Stimulated activated naive CD4-positive, alpha-beta T cell treated with Interleukin-2 at 50 U/mL for 16 hours (primary cell): ENCODE measurements at regions not wholly inside any gene's neighbourhood (a gene's known extent, or its start where the extent isn't known, plus 50 kb on each side); places are given as distances from the start of the nearest gene placed in this dataset.

Experiments used
- DNase-seq: peaks from one replicate; lab custom pipeline; 2025; lab: John Stamatoyannopoulos, UW

DNA sequence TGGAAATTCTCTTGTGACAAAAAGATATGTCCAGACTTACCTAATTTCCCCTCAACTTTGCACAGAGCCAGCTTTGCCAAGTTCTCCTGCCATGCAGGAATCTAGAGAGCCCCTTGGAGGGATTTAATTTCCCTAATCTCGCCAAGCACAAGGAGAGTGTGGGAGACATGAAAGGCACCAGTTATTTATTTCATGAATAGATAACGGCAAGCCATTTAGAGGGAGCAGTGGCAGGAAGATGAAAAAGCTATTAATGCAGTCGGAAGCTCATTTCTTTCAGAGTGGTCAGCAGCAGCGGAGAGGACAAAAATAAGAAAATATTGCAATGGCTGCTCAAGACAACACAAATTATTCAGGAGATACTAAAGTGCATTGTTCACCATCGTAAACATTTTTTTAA lies 150.9 kb upstream of the WSCD2 start:
- DNase-seq, result no peak

DNA sequence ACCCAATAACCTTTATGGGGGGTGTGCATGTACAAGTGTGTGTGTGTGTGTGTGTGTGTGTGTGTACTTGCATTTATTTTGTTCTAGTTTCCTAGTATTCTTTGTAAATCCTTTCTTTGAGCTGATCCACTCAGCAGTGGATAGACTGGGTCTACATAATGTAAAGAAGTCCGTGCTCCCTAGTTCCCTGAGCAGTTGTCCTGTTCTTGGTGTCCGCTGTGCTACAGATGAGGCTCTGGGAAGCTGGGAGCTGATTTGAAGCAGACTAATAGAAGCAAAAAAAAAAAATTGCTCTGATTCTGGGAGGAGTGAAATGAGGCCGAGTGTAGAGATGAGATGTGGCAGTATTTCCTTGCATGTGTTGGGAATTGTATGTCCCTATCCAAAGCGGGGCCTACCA lies 150.4 kb upstream of the WSCD2 start:
- no peak for DNase-seq

GRCh38 chr12:107983756-107984472 lies 145.2 kb upstream of the WSCD2 start:
- no peak for DNase-seq

GRCh38 chr12:107984973-107985372 lies 144.1 kb upstream of the WSCD2 start:
- no peak for DNase-seq

DNA sequence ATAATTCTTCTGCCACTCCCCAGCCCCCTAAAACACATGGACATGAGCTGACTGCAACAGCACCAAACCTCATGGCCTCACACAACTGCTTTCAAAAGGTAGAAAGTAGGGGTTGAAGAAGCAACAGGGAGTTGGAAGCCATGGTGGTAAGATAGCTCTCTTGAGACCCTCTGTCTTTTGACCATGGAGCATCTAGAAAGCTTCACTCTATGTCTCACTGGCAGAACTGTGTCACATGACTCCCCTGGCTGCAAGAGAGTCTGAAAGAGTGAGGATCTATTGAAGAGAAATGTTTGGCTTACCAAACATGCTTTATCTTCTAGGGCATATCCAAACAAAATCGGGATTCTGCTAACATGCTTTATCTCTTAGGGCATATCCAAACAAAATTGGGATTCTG lies 142.9 kb upstream of the WSCD2 start:
- DNase-seq, result no peak

- peak; percentile 1 for DNase-seq
These were observed 138.8 kb upstream of the WSCD2 start for GRCh38 chr12:107990325-107990724.

- no peak for DNase-seq
These were observed 137.1 kb upstream of the WSCD2 start for GRCh38 chr12:107992029-107992428.

GRCh38 chr12:107992870-107993451 lies 136.1 kb upstream of the WSCD2 start:
- no peak for DNase-seq

DNA sequence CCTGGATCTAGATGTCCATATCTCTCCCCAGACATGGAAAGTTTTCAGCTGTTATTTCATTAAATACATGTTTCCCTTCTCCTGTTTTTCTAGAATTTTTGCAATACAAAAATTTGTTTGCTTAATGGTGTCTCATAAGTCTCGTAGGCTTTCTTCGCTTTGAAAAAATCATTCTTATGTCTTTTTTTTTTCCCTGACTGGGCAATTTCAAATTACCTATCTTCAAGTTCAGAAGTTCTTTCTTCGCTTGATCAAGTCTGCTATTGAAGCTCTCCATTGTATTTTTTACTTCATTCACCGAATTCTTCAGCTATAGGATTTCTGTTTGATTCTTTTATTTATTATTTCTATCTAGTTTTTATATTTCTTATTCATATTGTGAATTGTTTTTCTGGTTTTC lies 130.2 kb upstream of the WSCD2 start:
- DNase-seq, result no peak

DNA sequence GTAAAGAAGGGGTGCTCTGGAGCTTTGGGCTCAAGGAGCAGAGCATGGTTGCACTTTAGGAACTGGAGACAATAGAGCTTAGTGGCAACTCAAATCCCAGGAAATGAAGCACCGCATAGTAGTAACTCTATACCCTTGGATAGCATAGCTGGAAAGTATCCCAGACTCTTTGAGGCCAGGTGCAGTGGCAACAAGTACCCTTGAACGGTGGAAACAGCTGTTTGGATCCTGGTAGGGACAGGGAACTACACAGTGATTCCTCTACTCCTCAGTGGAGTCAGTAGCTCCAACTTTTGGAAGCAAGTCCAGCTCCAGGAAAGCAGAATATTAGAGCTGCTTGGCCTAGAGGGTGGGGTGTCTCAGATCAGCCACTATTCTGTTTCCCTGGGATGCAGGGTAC lies 129.0 kb upstream of the WSCD2 start:
- no peak for DNase-seq

GRCh38 chr12:108004319-108004718 lies 124.8 kb upstream of the WSCD2 start:
- no peak for DNase-seq

DNA sequence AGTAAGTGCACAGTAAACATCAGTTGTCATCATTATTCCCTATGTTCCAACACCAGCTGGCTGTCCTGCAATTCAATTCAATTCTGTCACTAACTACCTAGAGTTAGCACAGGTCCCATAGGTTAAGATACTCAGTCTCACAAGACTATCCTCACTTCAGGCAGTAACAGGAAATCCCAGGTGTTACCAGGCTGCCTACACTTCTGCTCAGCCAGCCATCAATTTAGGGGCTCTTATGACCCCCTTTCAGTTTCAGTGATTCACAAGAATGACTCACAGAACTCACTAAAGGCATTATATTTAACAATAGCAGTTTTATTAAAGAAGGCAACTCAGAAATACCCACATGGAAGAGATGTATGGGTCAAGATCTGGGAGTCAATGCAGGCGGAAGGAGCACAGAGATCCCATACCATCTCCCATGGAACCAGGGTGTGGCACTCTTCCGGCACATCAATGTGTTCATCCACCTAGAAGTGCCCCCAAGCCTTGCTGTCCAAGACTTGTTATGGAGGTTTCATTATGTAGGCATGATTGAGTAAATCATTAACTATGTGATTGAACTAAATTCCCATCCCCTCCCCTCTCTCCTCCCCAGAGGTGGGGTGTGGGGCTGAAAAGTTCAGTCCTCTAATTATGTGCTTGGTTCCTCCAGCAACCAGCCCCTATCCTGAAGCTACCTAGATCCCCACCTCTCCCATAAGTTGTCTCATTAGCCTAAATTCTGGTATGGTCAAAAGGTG lies 120.8 kb upstream of the WSCD2 start:
- no peak for DNase-seq

DNA sequence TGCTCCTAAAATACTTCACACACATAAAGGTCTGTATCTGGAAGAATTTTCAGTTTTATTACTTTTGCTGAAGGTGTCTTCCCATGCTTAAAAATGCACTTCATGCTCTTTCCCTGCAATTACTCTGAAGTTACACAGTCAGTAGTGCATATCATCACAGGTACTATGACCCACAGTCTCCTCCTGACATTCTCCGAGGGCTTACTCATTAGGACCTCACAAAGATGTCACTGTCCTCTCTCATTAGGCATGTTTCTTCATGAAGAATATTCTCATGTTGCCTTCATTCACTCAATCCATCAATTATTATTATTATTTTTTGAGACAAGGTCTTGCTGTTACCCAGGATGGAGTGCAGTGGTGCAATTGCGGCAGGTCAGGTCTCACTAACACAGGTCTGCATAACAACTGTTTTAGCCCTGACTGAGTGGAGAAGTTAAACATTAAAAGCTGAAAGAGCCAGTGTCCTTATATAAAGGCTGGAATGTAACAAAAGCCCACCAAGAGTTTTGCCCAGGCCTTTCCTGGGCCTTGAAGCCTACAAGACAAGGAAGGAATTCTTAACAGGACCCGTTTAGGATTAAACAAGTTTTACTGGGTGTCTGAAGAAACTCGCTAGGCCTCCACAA lies 119.5 kb upstream of the WSCD2 start:
- no peak for DNase-seq

- no peak for DNase-seq
These were observed 113.0 kb upstream of the WSCD2 start for GRCh38 chr12:108016022-108016564.

- DNase-seq, result no peak
These were observed 111.5 kb upstream of the WSCD2 start for GRCh38 chr12:108017472-108018057.

- DNase-seq, result no peak
These were observed 109.2 kb upstream of the WSCD2 start for GRCh38 chr12:108019862-108020261.

- no peak for DNase-seq
These were observed 107.9 kb upstream of the WSCD2 start for GRCh38 chr12:108021141-108021540.

GRCh38 chr12:108021949-108022522 lies 107.1 kb upstream of the WSCD2 start:
- no peak for DNase-seq

- no peak for DNase-seq
These were observed 99.8 kb upstream of the WSCD2 start for GRCh38 chr12:108029051-108029835.

DNA sequence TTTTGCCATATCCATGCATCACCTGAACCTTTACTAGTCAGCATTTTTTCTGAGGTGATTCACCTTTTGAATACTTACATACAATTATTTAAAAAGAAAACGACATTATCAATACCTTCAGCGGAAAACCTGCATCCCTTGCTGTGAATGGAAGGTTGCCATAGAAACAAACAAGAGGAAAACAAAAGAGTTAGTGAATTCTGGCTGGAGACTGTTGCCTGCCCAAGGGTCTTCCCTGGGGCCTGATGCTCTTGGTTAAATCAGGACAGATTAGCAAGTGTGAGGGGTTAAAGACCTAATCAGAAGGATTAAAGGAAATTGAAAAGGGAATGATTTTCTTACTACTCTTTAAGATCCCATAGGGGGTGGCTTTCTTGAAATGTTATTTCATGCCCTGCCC lies 96.0 kb upstream of the WSCD2 start:
- DNase-seq, result no peak

- DNase-seq, result no peak
These were observed 93.7 kb upstream of the WSCD2 start for GRCh38 chr12:108035372-108035771.
